ENCODE measurements at regions not wholly inside any gene's neighbourhood (a gene's known extent, or its start where the extent isn't known, plus 50 kb on each side); places are given as distances from the start of the nearest gene placed in this dataset.
A peak's percentile ranks its signal among the peaks of the same experiment; 100 is the strongest.

GRCh38 chr12:18141048-18141982 lies 51.3 kb upstream of the RERGL start:
- no peak overlapping the region for H3K4me2 ChIP-seq (replicated peaks; ENCODE audit: low read depth, low read length, poor library complexity, severe bottlenecking)
- no peaks in the 10 kb centered on the region for H3K4me1 ChIP-seq (ENCODE audit: control insufficient read depth in 2 of 2, insufficient read depth in 2 of 2, low read length in 2 of 2)
- H3K9me3 ChIP-seq (ENCODE audit: control extremely low read depth in 1 of 3, control insufficient read depth in 2 of 3, insufficient read depth in 1 of 3, low read length in 2 of 3) = no peaks in the 10 kb centered on the region
- H3K36me3 ChIP-seq (replicated peaks in 1 of 2; ENCODE audit: control extremely low read depth in 1 of 2, control insufficient read depth in 1 of 2, extremely low read depth in 1 of 2, insufficient read depth in 2 of 2, low read length in 1 of 2) = no peaks in the 10 kb centered on the region
- H3K27me3 Mint-ChIP-seq = no peaks in the 10 kb centered on the region
- H3K27me3 ChIP-seq (replicated peaks in 1 of 4; ENCODE audit: control extremely low read depth in 1 of 4, control insufficient read depth in 3 of 4, insufficient read depth in 4 of 4, low read length in 3 of 4) = no peaks in the 10 kb centered on the region
- no peak overlapping the region for H3K9ac ChIP-seq (ENCODE audit: low read length)
- no peaks in the 10 kb centered on the region for H3K9me3 Mint-ChIP-seq (ENCODE audit: insufficient read depth)
- POLR2A ChIA-PET = no interaction called here
- CTCF ChIA-PET = no interaction called here
- no peak overlapping the region for H3K27ac ChIP-seq (ENCODE audit: low read length in 2 of 2)
- DNase-seq (no peak), ATAC-seq (ENCODE audit: low read depth) (no peak)
- no peaks in the 10 kb centered on the region for H3K79me2 ChIP-seq (ENCODE audit: control insufficient read depth, insufficient read depth, low read length)
- H4K20me1 ChIP-seq (ENCODE audit: control insufficient read depth, insufficient read depth, low read length, poor library complexity, severe bottlenecking) = no peaks in the 10 kb centered on the region
- H3K27ac Mint-ChIP-seq = no peak overlapping the region
- no peak overlapping the region for H2AFZ ChIP-seq (ENCODE audit: insufficient read depth, low read depth, low read length, poor library complexity, severe bottlenecking)
- no peak overlapping the region for H3K4me3 Mint-ChIP-seq
- TF ChIP-seq CTCF (IDR thresholded peaks at IDR 0.05) (no peak), EZH2 (IDR thresholded peaks at IDR 0.05; ENCODE audit: borderline replicate concordance, insufficient read depth, low read depth, low read length, poor library complexity, severe bottlenecking) (no peak)
- peaks cover 2% of the 10 kb centered on the region for H3K4me1 Mint-ChIP-seq
- intact Hi-C loops (cut with micrococcal nuclease) = no loop called here
- no peak overlapping the region for H3K4me3 ChIP-seq (ENCODE audit: control extremely low read depth in 1 of 5, extremely low read depth in 1 of 5, insufficient read depth in 1 of 5, low read depth in 2 of 5, low read length in 4 of 5)
- no CpG with 5 or more reads among the region's 4 CpGs for WGBS (ENCODE audit: insufficient coverage)

- Histone ChIP-seq H4K20me1 (ENCODE audit: control insufficient read depth, insufficient read depth, low read length, poor library complexity, severe bottlenecking) (no peaks in the 10 kb centered on the region), H3K4me3 (ENCODE audit: control extremely low read depth in 1 of 5, extremely low read depth in 1 of 5, insufficient read depth in 1 of 5, low read depth in 2 of 5, low read length in 4 of 5) (no peak overlapping the region), H2AFZ (ENCODE audit: insufficient read depth, low read depth, low read length, poor library complexity, severe bottlenecking) (no peak overlapping the region), H3K4me2 (replicated peaks; ENCODE audit: low read depth, low read length, poor library complexity, severe bottlenecking) (no peak overlapping the region), H3K9me3 (ENCODE audit: control extremely low read depth in 1 of 3, control insufficient read depth in 2 of 3, insufficient read depth in 1 of 3, low read length in 2 of 3) (no peaks in the 10 kb centered on the region), H3K36me3 (replicated peaks in 1 of 2; ENCODE audit: control extremely low read depth in 1 of 2, control insufficient read depth in 1 of 2, extremely low read depth in 1 of 2, insufficient read depth in 2 of 2, low read length in 1 of 2) (no peaks in the 10 kb centered on the region), H3K27ac (ENCODE audit: low read length in 2 of 2) (no peak overlapping the region), H3K79me2 (ENCODE audit: control insufficient read depth, insufficient read depth, low read length) (no peaks in the 10 kb centered on the region), H3K27me3 (replicated peaks in 1 of 4; ENCODE audit: control extremely low read depth in 1 of 4, control insufficient read depth in 3 of 4, insufficient read depth in 4 of 4, low read length in 3 of 4) (no peaks in the 10 kb centered on the region), H3K9ac (ENCODE audit: low read length) (no peak overlapping the region), H3K4me1 (ENCODE audit: control insufficient read depth in 2 of 2, insufficient read depth in 2 of 2, low read length in 2 of 2) (no peaks in the 10 kb centered on the region)
- ATAC-seq (ENCODE audit: low read depth) (no peak), DNase-seq (no peak)
- no peak for TF ChIP-seq EZH2 (IDR thresholded peaks at IDR 0.05; ENCODE audit: borderline replicate concordance, insufficient read depth, low read depth, low read length, poor library complexity, severe bottlenecking)
- TF ChIP-seq CTCF (IDR thresholded peaks at IDR 0.05) = peak; percentile 44
- intact Hi-C loops (cut with micrococcal nuclease) = no loop called here
- no peaks in the 10 kb centered on the region for H3K9me3 Mint-ChIP-seq (ENCODE audit: insufficient read depth)
- no CpG with 5 or more reads among the region's 1 CpG for WGBS (ENCODE audit: insufficient coverage)
- H3K4me3 Mint-ChIP-seq = no peak overlapping the region
- no peaks in the 10 kb centered on the region for H3K27me3 Mint-ChIP-seq
- peaks cover 2% of the 10 kb centered on the region for H3K4me1 Mint-ChIP-seq
- no peak overlapping the region for H3K27ac Mint-ChIP-seq
- POLR2A ChIA-PET = no interaction called here
- CTCF ChIA-PET = interaction anchor here (2.0 kb wide), 1 partner anchor 11 kb away, joined by 6 read pairs; no protein-coding TSS in a partner anchor
Observed at GRCh38 chr12:18139989-18140596, 50.1 kb upstream of the RERGL start.

Data from B cell (primary cell).